Endothelial cell of umbilical vein (primary cell): ENCODE measurements at regions not wholly inside any gene's neighbourhood (a gene's known extent, or its start where the extent isn't known, plus 50 kb on each side); places are given as distances from the start of the nearest gene placed in this dataset.

Source experiments
- EZH2 ChIP-seq: IDR thresholded peaks from 2 replicates; pipeline ENCODE4 v1.6.1; 2012; ENCODE audit warnings: borderline replicate concordance, low read depth, mild to moderate bottlenecking, moderate library complexity, low read length, inconsistent platforms; ENCODE audit not compliant: severe bottlenecking
- JUN ChIP-seq: IDR thresholded peaks from 2 replicates; pipeline ENCODE4 v1.6.1; 2011; ENCODE audit warnings: borderline replicate concordance, low read depth; ENCODE audit not compliant: insufficient read length, insufficient read depth
- MYC ChIP-seq: IDR thresholded peaks from one replicate; pipeline ENCODE4 v1.6.1; 2011; ENCODE audit warnings: mild to moderate bottlenecking, low read depth, low read length
- POLR2A ChIP-seq: IDR thresholded peaks from 2 replicates; pipeline ENCODE4 v1.6.1; 2012; ENCODE audit warnings: low read depth, mild to moderate bottlenecking, control low read depth, low read length
- POLR2AphosphoS5 ChIP-seq: IDR thresholded peaks from 2 replicates; pipeline ENCODE4 v1.6.1; 2012; ENCODE audit warnings: low read depth, mild to moderate bottlenecking, control low read depth, low read length, moderate library complexity; ENCODE audit not compliant: insufficient read depth
- TF ChIP-seq, protein P1 (sequence below), 2 donors: IDR thresholded peaks; 1 replicate in 1 of 2; 2 replicates in 1 of 2; pipeline ENCODE4 v1.5.1; 2011; ENCODE audit warnings: low read length in 2 of 2, mild to moderate bottlenecking in 2 of 2, moderate library complexity in 2 of 2, control low read depth in 1 of 2, inconsistent platforms in 1 of 2, low read depth in 1 of 2; ENCODE audit not compliant: insufficient read depth in 1 of 2; ENCODE audit errors: extremely low read depth in 1 of 2
- TF ChIP-seq, protein P2 (sequence below): IDR thresholded peaks from 2 replicates; pipeline ENCODE4 v1.6.1; 2011; ENCODE audit not compliant: insufficient read depth, insufficient read length

DNA sequence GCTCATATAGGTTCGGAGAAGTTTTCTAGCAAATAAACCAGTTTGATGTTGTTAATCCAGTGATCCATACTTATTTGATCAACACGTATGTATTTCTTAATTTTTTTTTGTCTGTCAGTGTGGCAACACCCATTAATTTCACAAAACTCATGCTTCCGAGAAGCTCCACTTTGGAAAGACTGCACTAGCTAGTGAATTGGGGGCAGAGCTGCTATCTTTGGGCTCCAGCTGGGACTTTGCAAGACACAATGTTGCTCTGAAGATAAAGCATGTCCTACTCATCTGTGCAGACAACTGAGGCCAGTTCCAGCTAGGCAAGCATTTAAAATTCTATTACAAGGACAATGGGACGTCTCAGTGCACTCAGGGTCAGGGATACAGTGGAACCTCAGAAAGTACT is 298.4 kb downstream of the NUAK1 start:
- TF ChIP-seq JUN (no peak), EZH2 (no peak), POLR2A (no peak), MYC (no peak), POLR2AphosphoS5 (no peak)
- TF ChIP-seq, protein P1, sequence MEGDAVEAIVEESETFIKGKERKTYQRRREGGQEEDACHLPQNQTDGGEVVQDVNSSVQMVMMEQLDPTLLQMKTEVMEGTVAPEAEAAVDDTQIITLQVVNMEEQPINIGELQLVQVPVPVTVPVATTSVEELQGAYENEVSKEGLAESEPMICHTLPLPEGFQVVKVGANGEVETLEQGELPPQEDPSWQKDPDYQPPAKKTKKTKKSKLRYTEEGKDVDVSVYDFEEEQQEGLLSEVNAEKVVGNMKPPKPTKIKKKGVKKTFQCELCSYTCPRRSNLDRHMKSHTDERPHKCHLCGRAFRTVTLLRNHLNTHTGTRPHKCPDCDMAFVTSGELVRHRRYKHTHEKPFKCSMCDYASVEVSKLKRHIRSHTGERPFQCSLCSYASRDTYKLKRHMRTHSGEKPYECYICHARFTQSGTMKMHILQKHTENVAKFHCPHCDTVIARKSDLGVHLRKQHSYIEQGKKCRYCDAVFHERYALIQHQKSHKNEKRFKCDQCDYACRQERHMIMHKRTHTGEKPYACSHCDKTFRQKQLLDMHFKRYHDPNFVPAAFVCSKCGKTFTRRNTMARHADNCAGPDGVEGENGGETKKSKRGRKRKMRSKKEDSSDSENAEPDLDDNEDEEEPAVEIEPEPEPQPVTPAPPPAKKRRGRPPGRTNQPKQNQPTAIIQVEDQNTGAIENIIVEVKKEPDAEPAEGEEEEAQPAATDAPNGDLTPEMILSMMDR (IDR thresholded peaks at IDR 0.05; ENCODE audit: extremely low read depth in 1 of 2, insufficient read depth in 1 of 2, low read depth in 1 of 2, low read length in 2 of 2) = no peak
- TF ChIP-seq, protein P2, sequence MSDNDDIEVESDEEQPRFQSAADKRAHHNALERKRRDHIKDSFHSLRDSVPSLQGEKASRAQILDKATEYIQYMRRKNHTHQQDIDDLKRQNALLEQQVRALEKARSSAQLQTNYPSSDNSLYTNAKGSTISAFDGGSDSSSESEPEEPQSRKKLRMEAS = no peak
